H1 (cell line): ENCODE measurements at regions not wholly inside any gene's neighbourhood (a gene's known extent, or its start where the extent isn't known, plus 50 kb on each side); places are given as distances from the start of the nearest gene placed in this dataset.

Experiments used
- CREB1 ChIP-seq: IDR thresholded peaks from 2 replicates; pipeline ENCODE4 v1.6.1; 2012; ENCODE audit warnings: inconsistent platforms
- USF2 ChIP-seq: IDR thresholded peaks from 2 replicates; pipeline ENCODE4 v1.6.1; 2011; ENCODE audit warnings: low read length, improper control_type of control experiment

GRCh38 chr5:68762201-68762600 lies 331.6 kb upstream of the SLC30A5 start:
- TF ChIP-seq USF2: no peak
- TF ChIP-seq CREB1: no peak
